HG03280 (cell line): ENCODE measurements at regions not wholly inside any gene's neighbourhood (a gene's known extent, or its start where the extent isn't known, plus 50 kb on each side); places are given as distances from the start of the nearest gene placed in this dataset.
"Not testable (repeated sequence)": the region's sequence is repeated elsewhere in the genome, so short reads cannot be mapped to it uniquely, and the experiment has no call there.

Experiments used
- ATAC-seq: cut with Tn5 transposase; IDR thresholded peaks from one replicate; pipeline ENCODE4 v1.9.1; 2021; ENCODE audit warnings: mild to moderate bottlenecking, moderate library complexity; ENCODE audit not compliant: unreplicated experiment

DNA sequence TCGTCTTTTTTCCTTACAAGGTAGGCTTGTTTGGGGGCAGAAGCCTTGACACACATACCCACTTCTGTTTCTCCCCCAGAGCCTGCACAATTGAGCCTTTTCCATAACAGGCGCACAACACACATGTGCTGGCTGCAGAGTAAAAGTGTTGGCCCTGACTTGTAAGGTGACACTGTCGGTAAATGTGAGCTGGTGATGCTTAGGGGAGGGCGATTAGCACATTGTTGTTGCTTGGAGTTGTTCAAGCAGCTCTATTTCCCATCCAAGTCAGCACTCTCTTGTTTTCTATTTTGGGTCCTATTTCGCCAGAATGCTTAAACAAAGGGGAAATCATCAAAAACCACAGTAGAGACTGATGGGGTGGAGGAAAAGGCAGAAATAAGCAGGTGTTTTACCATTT, 51.9 kb upstream of the PTPRJ start:
- ATAC-seq: no peak

DNA sequence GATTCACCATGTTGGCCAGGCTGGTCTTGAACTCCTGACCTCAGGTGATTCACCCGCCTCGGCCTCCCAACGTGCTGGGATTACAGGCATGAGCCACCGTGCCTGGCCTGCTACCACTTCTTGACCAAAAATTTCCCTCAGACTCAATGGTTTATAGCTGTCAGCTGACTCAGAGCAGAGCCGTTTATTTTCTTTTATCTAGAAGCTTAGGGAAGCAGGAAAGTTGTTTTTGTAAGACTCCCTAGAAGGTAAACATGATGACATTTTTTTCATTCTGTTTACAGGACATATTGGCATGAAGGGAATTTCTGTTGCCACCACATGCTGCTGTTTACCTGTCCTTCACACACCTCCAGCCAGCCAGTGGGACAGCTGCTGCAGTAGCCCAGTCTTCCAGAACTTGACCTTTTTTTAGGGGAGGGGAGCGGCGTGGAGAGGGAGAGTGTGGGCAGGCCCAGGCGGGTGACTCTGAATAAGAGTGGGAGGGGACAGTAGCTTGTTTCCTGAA, 56.1 kb upstream of the PTPRJ start:
- no peak for ATAC-seq

DNA sequence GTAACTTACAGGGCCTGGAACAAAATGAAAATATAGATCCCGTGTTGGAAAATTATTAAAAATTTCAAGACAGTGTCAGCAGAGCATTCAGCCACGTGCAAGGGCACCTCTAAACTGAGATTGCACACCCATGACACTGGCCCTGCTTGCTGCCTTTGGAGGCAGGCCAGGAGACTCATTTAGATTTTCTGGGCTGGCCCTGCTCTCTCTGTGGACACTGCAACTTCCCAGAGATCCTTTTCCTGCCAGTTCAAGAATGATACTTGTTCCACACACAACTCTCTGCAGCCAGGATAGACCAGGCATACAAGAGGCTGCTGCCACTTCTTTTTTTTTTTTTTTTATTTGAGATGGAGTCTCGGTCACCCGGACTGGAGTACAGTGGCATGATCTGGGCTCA, 56.7 kb upstream of the PTPRJ start:
- ATAC-seq: no peak

DNA sequence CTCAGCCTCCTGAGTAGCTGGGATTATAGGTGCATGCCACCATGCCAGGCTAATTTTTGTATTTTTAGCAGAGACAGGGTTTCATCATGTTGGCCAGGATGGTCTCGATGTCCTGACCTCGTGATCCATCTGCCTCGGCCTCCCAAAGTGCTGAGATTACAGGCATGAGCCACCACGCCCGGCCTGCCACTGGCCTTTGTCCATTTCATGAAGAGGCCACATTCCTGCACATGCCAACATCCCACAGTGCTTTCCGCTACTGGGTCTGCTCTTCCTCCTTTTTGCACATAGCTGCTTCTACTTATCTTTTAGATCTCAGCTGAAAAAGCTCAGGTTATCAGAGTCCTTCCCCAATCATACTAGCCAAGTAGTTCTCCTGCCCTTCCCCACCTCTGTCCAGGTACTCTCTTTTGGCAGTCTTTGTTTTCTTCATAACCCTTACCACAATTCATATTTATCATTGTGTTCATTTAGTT, 59.2 kb upstream of the PTPRJ start:
- ATAC-seq: not testable (repeated sequence)

DNA sequence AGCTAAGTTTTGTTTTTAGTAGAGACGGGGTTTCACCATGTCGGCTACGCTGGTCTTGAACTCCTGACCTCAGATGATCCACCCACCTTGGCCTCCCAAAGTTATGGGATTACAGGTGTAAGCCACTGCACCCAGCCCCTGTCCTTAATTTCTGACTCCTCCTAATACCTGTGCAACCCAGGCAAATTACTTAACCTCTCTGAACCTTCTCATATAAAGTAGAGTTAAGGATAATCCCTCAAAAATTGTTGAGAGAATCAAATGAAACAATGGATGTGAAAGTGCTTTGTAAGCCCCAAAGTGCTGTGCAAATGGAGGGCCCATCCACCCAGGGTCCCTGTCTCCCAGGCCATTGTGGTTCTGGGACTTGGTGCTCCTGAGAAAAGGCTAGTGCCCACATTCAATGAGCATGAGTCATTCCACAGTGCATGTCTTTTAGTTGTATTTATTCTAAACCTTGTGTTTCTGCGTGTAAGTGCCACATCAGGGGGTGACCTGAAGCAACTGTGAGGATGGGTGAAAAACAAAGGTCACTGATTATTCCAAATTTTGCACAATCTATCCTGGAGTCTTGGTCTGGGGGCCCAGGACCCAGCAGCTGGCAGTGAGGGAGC, 61.4 kb upstream of the PTPRJ start:
- no peak for ATAC-seq

DNA sequence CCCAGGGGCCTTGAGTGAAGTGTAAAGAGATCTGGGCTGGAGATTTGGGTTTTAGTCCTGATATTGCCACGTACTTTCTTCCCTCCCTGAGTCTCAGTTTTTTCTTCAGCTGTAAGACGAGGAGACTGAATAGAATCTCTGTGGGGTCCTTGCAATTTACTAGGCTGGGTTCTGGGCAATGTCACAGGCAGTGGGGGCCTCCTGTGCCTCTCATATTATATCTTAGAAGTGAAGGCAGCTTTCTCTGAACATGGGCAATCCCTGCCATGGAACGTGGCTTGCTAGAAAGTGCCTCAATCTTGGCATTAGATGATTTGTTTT, 62.0 kb upstream of the PTPRJ start:
- no peak for ATAC-seq

DNA sequence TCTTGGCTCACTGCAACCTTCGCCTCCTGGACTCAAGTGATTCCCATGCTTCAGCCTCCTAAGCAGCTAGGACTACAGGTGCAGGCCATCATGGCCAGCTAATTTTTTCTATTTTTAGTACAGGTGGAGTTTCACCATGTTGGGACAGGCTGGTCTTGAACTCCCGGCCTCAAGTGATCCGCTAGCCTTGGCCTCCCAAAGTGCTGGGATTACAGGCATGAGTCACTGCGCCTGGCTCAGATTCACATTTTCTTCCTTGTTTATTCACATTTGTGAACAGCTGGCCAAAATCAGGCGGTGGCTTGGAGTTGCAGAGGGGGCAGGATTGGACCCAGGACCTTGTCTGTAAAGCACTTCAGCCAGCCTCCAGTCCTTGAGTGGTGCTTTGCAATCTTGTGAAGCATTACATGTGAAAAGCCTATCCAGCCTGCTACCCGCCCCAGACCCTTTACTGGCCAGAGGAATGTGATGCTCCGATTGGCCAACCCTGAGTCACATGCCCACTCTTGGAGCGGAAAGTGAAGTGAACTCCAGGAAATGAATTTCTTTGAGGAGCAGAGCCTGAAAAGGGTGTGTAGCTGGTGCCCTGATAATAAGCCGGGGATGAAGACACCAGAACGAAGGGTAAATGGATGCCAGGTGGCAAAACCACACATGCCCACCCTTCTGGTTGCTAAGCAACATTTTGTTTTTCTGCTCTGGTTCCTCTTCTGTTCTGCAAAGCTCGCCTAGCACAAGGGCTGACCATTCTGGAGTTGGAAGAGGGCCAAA, 62.6 kb upstream of the PTPRJ start:
- ATAC-seq: no peak

DNA sequence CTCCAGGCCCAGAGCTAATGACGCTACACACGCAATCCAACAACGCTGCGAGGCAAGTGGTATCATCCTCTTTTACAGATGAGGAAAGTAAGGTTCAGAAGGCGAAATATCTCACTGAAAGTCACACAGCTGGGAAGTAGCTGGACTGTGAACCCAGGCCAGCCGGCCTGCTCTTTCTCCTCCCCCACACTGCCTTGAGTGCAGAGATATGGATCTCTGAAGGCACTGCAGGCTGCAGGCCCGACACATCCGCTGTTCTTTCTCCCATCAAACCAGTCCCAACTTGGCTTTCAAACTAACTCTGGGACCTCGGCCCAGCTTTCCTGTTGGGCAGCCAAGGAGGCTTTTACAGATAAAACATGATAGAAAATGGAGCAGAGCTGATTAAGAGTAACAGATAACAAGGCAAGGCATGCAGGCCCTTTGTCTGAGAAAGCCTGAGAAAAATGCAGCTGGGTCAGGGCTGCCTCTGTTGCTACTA, 64.0 kb upstream of the PTPRJ start:
- ATAC-seq: no peak

DNA sequence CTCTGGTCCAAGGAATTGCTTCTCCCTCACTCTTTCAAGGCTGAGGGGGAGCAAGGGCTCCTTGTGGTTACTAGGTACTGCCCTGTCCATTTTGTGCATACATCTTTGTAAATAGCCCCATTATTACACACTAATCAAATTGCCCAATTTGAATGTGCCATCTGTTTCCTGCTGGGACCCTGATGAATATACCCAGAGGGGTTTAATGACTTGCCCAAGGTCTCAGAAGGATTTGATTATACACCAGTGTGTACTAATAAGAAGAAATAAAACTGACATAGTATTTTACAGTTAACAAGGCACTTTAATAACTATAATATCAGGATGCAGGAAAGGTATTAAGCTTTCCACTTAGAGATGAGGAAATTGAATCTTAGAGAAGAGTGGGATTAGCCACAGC, 64.6 kb upstream of the PTPRJ start:
- ATAC-seq: no peak

DNA sequence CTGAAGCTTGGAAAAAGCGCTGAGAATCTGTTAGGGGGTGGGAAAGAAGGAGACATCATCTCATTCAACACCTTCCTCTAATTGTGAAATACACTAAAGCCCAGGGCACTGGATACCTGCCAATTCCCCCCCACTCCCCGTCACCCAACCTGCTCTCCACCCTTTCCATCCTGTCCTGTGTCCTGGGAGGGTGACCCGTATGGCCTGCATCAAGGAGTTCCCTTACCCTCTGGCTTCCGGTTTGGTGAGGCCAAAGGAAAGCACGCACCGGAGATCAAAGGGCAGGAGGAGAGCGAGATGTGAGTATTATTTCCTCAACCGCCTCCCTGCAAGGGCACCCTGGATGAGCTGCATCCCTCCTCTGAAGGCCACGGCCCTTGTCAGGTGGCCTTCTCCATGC, 65.0 kb upstream of the PTPRJ start:
- ATAC-seq: no peak

DNA sequence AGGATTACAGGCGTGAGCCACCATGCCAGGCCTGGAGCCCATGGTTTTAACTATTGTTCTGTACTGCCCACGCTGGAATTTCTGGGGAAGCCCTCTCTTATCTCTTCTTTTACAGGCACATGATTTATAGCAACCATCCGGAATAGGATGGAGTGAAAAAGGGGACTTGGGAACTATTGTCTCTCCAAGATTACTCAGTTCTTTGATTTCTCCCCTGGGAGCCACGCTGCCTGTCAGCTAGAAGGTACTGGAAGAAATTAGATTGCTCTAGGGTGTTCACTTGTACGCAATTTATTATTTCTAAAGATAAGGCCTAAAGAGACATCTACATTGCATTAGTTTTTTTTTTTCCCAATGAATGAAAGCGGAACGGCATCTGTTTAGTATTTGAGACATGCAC, 65.6 kb upstream of the PTPRJ start:
- no peak for ATAC-seq

DNA sequence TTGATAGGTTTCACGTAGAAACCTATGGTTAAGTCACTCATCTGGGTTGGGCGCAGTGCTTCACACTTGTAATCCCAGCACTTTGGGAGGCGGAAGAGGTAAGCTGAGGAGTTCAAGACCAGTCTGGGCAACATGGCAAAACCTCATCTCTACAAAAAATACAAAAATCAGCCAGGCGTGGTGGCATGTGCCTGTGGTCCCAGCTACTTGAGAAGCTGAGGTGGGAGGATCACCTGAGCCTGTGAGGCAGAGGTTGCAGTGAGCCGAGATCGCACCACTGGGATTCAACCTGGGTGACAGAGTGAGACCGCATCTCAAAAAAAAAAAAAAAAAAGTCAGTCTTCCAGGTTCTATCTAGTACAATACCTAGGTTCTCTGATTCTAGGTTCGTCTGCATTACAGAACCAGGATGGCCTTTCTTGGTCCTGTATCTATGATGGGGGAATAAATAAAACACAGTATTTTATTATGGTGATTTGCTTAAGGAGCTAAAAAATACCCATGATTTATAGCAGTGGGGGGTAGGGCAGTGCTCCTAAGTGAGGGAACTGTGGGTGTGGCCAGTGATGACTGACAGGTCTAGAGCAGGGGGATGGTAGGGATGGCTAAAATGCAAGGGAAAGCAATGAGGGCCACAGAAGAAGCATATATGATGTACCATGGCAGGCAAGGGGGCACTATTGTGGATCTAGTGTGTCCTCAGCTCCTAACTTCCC, 65.5 kb upstream of the NUP160 start:
- ATAC-seq: no peak

DNA sequence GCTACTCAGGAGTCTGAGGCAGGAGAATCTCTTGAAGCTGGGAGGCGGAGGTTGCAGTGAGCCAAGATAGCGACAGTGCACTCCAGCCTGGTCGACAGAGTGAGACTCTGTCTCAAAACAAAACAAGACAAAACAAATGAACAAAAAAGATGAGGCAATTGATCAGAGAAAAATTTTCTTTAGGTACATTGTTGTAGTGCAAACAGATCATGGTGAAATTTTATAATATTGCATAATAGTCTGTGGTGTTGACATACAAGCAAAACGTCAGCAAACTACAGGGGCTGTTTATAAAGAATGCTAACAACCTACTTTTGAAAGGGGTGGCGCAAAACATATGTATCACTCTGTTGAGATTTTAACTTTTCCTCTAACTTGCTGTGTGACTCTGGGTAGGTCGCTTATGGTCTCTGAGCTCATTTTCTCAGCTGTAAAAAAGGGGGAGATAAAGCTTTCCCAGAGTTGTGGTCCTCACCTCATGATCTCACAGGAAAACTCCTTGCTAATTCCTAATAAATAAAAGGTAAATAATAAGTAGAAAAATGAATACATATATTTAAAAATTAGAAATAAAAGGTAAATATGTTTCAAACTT, 64.8 kb upstream of the NUP160 start:
- no peak for ATAC-seq

DNA sequence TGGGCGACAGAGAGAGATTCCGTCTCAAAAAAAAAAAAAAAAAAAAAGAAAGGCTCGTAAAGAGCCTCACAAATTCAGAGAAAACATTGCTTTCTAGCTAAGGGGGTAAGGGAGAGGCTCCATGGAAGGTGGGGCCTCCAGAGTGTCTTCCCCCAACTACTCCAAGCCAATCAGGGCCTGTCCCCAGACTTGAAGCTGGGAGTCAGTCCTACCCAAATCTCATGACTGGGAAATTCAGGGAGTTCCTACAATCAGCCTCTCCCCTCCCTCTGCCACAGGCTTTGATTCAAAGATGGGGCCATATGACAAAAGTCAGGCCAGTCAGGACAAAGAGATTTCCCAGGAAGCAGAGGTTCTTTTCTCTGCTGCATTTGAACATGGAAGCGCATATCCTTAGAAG, 63.0 kb upstream of the NUP160 start:
- ATAC-seq: no peak

DNA sequence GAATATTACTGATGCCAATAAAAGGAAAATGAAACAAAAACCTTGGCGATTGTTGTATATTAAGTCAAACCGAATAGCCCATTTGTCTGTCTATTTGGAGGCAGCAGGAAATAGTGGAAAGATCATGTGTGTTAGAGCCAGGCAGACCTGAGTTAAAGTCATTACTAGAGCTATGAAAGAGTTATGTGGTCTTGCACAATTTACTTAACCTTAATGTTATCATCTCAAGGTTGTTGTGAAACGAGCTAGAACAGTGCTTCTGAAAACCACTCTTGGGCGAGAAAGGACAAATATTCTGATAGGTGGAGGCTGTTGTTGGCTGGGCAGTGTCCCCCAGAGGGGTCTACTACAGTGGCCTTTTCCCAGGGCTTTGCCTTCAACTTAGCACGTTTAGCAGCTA, 60.0 kb upstream of the NUP160 start:
- ATAC-seq: no peak

DNA sequence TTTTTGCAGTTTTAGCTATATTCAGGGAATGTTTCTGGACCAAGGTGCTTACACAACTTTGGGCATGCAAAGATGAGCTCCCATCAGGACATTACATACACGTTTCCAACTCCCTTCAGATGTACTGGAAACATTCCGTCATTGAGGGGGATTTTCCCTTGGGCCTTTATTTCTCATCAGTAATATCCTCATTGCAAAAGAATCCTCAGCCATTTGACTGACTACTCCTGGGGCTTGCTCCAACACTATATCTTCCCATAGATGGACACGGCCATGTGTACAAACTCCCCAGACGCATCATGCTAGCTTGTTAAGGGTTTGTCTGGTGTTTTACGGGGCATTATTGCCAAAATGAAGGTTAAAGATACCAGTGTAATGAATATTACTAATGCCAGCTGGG, 59.3 kb upstream of the NUP160 start:
- no peak for ATAC-seq

DNA sequence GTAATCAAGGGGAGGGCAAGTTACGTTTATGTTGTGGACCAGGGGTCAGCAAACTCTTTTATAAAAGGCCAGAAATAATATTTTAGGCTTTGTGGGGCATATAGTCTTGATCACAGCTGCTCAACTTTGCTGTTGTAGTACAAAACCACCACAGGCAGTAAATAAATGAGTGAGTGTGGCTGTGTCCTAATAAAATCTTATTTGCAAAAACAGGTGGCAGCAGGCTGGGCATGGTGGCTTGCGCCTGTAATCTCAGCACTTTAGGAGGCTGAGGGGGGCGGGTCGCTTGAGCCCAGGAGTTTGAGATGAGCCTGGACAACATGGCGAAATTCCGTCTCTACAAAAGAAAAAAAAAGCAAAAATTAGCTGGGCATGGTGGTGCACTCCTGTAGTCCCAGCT, 57.9 kb upstream of the NUP160 start:
- ATAC-seq: no peak

DNA sequence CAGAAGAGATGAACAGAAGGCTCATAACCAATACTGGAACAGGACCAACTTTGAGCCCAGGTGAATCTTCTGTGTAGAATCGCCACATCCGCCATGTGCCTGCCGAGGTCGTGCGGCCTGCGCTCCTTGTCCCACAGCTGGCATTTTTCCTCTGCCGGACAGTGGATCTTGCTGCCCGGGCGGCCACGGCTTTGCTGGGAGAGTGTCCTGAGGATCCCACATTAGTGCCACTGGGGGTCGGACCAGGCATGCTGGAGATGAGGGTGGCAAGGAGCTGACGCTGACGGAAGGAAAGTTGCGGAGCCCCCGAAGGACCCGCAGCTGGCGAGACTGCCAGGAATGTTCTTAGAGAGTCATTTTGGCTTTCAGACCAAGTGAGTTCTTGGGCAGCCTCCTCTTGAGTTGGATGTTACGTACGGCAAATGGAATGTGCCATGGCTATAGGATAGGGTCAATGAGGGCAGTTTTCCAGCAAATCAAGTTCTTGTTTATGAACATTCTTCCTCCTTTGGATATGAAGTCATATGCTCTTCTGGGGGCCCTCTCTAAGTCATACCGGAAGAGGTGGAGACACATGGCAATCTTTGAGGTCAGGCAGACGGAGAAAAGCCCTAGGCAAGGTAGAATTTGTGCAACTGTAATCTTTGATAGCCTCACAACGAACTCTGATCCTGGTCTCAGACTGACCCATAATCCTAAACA, 57.4 kb upstream of the NUP160 start:
- ATAC-seq: no peak

DNA sequence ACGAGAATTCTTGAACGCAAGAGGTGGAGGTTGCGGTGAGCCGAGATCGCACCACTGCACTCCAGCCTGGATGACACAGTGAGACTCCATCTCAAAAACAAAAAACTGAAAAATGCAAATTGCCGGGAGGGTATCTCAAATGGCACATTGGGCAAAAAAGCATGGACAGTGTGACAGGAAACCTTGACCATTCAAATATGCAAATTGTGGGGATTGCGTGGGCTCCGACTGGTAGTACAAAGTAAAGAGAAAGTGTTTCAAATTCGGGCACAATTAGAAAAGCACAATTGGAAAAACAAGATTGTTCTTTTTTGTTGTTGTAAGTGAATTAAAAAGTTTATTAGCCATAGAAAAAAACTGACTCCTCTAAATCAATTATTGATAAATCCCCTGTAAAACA, 56.7 kb upstream of the NUP160 start:
- no peak for ATAC-seq

DNA sequence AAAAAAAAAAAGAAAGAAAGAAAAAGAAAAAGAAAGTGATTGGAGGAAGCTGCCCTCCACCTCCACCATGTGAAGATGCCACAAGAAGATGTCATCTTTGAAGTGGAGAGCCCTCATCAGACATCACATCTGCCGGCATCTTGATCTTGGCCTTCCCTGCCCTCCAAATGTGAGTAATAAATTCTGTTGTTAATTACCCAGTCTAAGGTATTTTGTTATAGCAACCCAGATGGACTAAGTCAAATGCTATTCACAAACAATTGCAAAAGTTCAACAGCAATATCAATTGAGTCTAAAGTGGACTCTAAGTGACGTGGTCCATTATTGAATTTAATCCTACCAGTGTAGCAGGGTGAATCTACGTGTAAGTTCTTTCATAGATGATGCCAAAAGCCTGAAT, 55.9 kb upstream of the NUP160 start:
- no peak for ATAC-seq

DNA sequence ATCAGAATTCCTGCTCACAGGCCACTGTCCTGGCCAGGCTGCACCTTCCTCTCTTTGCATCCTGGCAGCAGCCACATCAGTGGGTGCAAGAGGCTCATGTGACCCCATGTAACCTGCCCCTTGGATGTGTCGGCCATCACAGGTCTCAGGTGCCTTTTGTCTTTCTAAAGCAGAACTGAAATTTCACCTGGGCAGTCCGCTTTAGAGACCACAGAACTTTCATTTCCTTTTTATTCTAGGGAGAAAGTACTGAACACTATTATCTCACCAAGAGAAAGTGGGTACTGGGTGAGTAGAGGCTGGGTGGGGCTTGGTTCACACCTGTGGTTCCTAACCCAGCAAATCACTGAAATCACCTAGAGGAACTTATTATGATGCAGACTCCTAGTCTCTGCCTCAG, 51.7 kb upstream of the NUP160 start:
- peak; percentile 95 for ATAC-seq
